Ascending aorta (tissue), 2 donors: ENCODE measurements at regions not wholly inside any gene's neighbourhood (a gene's known extent, or its start where the extent isn't known, plus 50 kb on each side); places are given as distances from the start of the nearest gene placed in this dataset.

Experiments used
- DNase-seq, 2 donors: peaks; one replicate each; pipeline ENCODE4 v3.0.0-alpha.2; 2019; ENCODE audit warnings: low spot score in 2 of 2
- H3K27ac ChIP-seq, 2 donors: fragments of 200-600 bp; sonication (generic); one replicate each; pipeline ENCODE4 v1.5.1; 2016 to 2017; ENCODE audit warnings: mild to moderate bottlenecking in 1 of 2
- H3K27me3 ChIP-seq: fragments of 200-600 bp; sonication (generic); one replicate; pipeline ENCODE4 v1.5.1; 2017
- H3K36me3 ChIP-seq, 2 donors: fragments of 200-600 bp; sonication (generic); one replicate each; pipeline ENCODE4 v1.5.1; 2016
- H3K4me1 ChIP-seq, 2 donors: fragments of 200-600 bp; sonication (generic); one replicate each; pipeline ENCODE4 v1.5.1; 2016 to 2017; ENCODE audit warnings: mild to moderate bottlenecking in 1 of 2
- H3K4me3 ChIP-seq, 2 donors: fragments of 200-600 bp; sonication (generic); one replicate each; pipeline ENCODE4 v1.5.1; 2016 to 2017; ENCODE audit warnings: mild to moderate bottlenecking in 1 of 2
- H3K9me3 ChIP-seq, 2 donors: fragments of 200-600 bp; sonication (generic); one replicate each; pipeline ENCODE4 v1.5.1; 2016
- CTCF ChIP-seq, 3 experiments: fragments of 200-600 bp in 2 of 3; fragments of 450-650 bp in 1 of 3; sonication (generic) in 2 of 3; IDR thresholded peaks; one replicate each; pipeline ENCODE4 v1.5.1; 2016 to 2019; ENCODE audit warnings: antibody characterized with exemption in 3 of 3, mild to moderate bottlenecking in 1 of 3, moderate library complexity in 1 of 3
- intact Hi-C: fragments of 100-400 bp; cut with DNase I; formaldehyde crosslinking; loops from one replicate; pipeline ENCODE4 v1.15.1; 2023

- no peak for DNase-seq
- intact Hi-C loops: no loop called here
- Histone ChIP-seq H3K4me1 (no peaks in the 10 kb centered on the region), H3K27me3 (no peaks in the 10 kb centered on the region), H3K9me3 (no peaks in the 10 kb centered on the region), H3K4me3 (no peak overlapping the region), H3K36me3 (no peaks in the 10 kb centered on the region), H3K27ac (no peak overlapping the region)
- TF ChIP-seq CTCF (IDR thresholded peaks at IDR 0.05): no peak
Observed at GRCh38 chr12:105761075-105761474, 377.7 kb downstream of the NUAK1 start.

GRCh38 chr12:105764216-105764835 is 374.4 kb downstream of the NUAK1 start:
- TF ChIP-seq CTCF (IDR thresholded peaks at IDR 0.05): no peak
- Histone ChIP-seq H3K36me3 (no peaks in the 10 kb centered on the region), H3K4me1 (no peaks in the 10 kb centered on the region), H3K9me3 (no peaks in the 10 kb centered on the region), H3K27ac (no peak overlapping the region), H3K27me3 (no peaks in the 10 kb centered on the region), H3K4me3 (no peak overlapping the region)
- DNase-seq: no peak
- intact Hi-C loops: no loop called here

- H3K9me3 ChIP-seq: no peaks in the 10 kb centered on the region
- intact Hi-C loops: no loop called here
- no peaks in the 10 kb centered on the region for H3K36me3 ChIP-seq
- DNase-seq: no peak
- TF ChIP-seq CTCF (IDR thresholded peaks at IDR 0.05): no peak
- H3K27me3 ChIP-seq: no peaks in the 10 kb centered on the region
- no peaks in the 10 kb centered on the region for H3K4me1 ChIP-seq
- H3K27ac ChIP-seq: no peak overlapping the region
- H3K4me3 ChIP-seq: no peak overlapping the region
Observed at GRCh38 chr12:105765053-105766014, 373.4 kb downstream of the NUAK1 start.

- no peak for TF ChIP-seq CTCF (IDR thresholded peaks at IDR 0.05)
- no peak for DNase-seq
- Histone ChIP-seq H3K27ac (no peak overlapping the region), H3K4me3 (no peak overlapping the region), H3K9me3 (no peaks in the 10 kb centered on the region), H3K36me3 (no peaks in the 10 kb centered on the region), H3K4me1 (no peaks in the 10 kb centered on the region), H3K27me3 (no peaks in the 10 kb centered on the region)
- intact Hi-C loops: no loop called here
Observed at GRCh38 chr12:105766029-105766428, 372.7 kb downstream of the NUAK1 start.

- Histone ChIP-seq H3K4me3 (no peak overlapping the region), H3K27me3 (no peaks in the 10 kb centered on the region), H3K27ac (no peak overlapping the region), H3K4me1 (peaks cover 8 to 11% of the 10 kb centered on the region in 2 donors), H3K9me3 (no peaks in the 10 kb centered on the region), H3K36me3 (no peaks in the 10 kb centered on the region)
- DNase-seq: no peak
- no peak for TF ChIP-seq CTCF (IDR thresholded peaks at IDR 0.05)
- intact Hi-C loops: no loop called here
Observed at GRCh38 chr12:105769486-105769885, 369.3 kb downstream of the NUAK1 start.
